Transverse colon (tissue), 4 donors: ENCODE measurements at regions not wholly inside any gene's neighbourhood (a gene's known extent, or its start where the extent isn't known, plus 50 kb on each side); places are given as distances from the start of the nearest gene placed in this dataset.

Experiments
- DNase-seq: peaks from one replicate; pipeline ENCODE4 v3.0.0-alpha.2; 2019
- H3K27ac ChIP-seq, 4 donors: fragments of 200-600 bp; sonication (generic); 2 replicates each; pipeline ENCODE4 v1.5.1; 2016 to 2018; ENCODE audit warnings: inconsistent platforms in 4 of 4
- H3K27me3 ChIP-seq: fragments of 200-600 bp; sonication (generic); 2 replicates; pipeline ENCODE4 v1.5.1; 2017; ENCODE audit warnings: inconsistent platforms
- H3K36me3 ChIP-seq, 4 donors: fragments of 200-600 bp; sonication (generic); 2 replicates each; pipeline ENCODE4 v1.5.1; 2017 to 2019; ENCODE audit warnings: inconsistent platforms in 4 of 4
- H3K4me1 ChIP-seq, 4 donors: fragments of 200-600 bp; sonication (generic); 2 replicates each; pipeline ENCODE4 v1.5.1; 2017 to 2020; ENCODE audit warnings: inconsistent platforms in 4 of 4
- H3K4me3 ChIP-seq, 4 donors: fragments of 200-600 bp; sonication (generic); 1 replicate in 1 of 4; 2 replicates in 3 of 4; pipeline versions ENCODE4 v1.5.1 to v1.6.1; 2017 to 2019; ENCODE audit warnings: inconsistent platforms in 4 of 4
- H3K9me3 ChIP-seq, 2 donors: fragments of 200-600 bp; sonication (generic); 2 replicates each; pipeline ENCODE4 v1.5.1; 2017 to 2019; ENCODE audit warnings: inconsistent platforms in 2 of 2
- EP300 ChIP-seq: sonication (generic); formaldehyde crosslinking; IDR thresholded peaks from one replicate; pipeline ENCODE4 v1.6.1; 2017; ENCODE audit warnings: antibody characterized with exemption, low read depth
- POLR2A ChIP-seq: fragments of 450-650 bp; IDR thresholded peaks from one replicate; pipeline ENCODE4 v1.6.1; 2016; ENCODE audit warnings: antibody characterized with exemption, mild to moderate bottlenecking, moderate library complexity
- POLR2AphosphoS5 ChIP-seq, 3 donors: sonication (generic); formaldehyde crosslinking; IDR thresholded peaks; one replicate each; pipeline ENCODE4 v1.6.1; 2016; ENCODE audit warnings: antibody characterized with exemption in 3 of 3
- WGBS, 2 donors: methylation state at CpG; one replicate each; pipeline ENCODE4 v1.1.5; 2018; ENCODE audit warnings: low coverage in 1 of 2; 5-methylcytosine and 5-hydroxymethylcytosine counted together
- in situ Hi-C, 4 donors: fragments of 200-750 bp; cut with MboI; loops; one replicate each; pipeline versions ENCODE4 v1.15.0 to v1.15.1; 2017; ENCODE audit warnings: low sequenced_read_pairs in 3 of 4, low pct_ligation_motif_present in 1 of 4, low pct_unique_long_range_greater_than_20kb in 1 of 4
- intact Hi-C: fragments of 100-400 bp; cut with DNase I; formaldehyde crosslinking; loops from one replicate; pipeline ENCODE4 v1.15.1; 2023; ENCODE audit warnings: low total_unique reads
- TF ChIP-seq, protein P1 (sequence below), 5 experiments: fragments of 200-600 bp in 3 of 5; fragments of 450-650 bp in 2 of 5; sonication (generic) in 3 of 5; IDR thresholded peaks; 1 replicate in 2 of 5; 2 replicates in 3 of 5; pipeline ENCODE4 v1.5.1; 2016 to 2017; ENCODE audit warnings: antibody characterized with exemption in 5 of 5, inconsistent platforms in 3 of 5, mild to moderate bottlenecking in 2 of 5, moderate library complexity in 1 of 5

DNA sequence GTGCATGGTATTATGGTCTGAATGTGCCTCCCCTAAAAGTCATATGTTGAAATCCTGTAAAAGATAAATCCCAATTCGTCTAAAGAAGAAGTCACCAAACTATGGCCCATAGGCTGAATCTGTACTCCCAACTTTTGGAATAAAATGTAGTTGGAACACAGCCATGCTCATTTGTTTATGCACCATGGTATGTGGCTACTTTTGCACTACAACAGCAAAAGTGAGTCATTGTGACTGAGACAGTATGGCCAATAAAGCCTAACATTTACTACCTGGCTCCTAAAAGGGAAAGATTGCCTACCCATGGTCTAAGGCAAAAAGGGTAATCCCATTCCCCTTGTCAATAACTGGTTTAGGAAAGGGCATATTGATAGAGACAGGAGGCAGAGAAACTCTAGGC lies 101.8 kb downstream of the LRIG3 start:
- no peak overlapping the region for H3K27ac ChIP-seq
- H3K4me1 ChIP-seq: peaks cover 0 to 4% (median 0%) of the 10 kb centered on the region in 4 donors
- 71 to 90% methylated on average over 1 of the region's 1 CpG for WGBS, 2 donors
- TF ChIP-seq POLR2A (no peak), POLR2AphosphoS5 (IDR thresholded peaks at IDR 0.05) (no peak), EP300 (no peak)
- TF ChIP-seq, protein P1, sequence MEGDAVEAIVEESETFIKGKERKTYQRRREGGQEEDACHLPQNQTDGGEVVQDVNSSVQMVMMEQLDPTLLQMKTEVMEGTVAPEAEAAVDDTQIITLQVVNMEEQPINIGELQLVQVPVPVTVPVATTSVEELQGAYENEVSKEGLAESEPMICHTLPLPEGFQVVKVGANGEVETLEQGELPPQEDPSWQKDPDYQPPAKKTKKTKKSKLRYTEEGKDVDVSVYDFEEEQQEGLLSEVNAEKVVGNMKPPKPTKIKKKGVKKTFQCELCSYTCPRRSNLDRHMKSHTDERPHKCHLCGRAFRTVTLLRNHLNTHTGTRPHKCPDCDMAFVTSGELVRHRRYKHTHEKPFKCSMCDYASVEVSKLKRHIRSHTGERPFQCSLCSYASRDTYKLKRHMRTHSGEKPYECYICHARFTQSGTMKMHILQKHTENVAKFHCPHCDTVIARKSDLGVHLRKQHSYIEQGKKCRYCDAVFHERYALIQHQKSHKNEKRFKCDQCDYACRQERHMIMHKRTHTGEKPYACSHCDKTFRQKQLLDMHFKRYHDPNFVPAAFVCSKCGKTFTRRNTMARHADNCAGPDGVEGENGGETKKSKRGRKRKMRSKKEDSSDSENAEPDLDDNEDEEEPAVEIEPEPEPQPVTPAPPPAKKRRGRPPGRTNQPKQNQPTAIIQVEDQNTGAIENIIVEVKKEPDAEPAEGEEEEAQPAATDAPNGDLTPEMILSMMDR (IDR thresholded peaks at IDR 0.05): no peak
- H3K36me3 ChIP-seq: no peaks in the 10 kb centered on the region
- in situ Hi-C loops: no loop called here
- DNase-seq: no peak
- no peak overlapping the region for H3K4me3 ChIP-seq
- no peaks in the 10 kb centered on the region for H3K9me3 ChIP-seq
- intact Hi-C loops: no loop called here
- H3K27me3 ChIP-seq: no peaks in the 10 kb centered on the region

DNA sequence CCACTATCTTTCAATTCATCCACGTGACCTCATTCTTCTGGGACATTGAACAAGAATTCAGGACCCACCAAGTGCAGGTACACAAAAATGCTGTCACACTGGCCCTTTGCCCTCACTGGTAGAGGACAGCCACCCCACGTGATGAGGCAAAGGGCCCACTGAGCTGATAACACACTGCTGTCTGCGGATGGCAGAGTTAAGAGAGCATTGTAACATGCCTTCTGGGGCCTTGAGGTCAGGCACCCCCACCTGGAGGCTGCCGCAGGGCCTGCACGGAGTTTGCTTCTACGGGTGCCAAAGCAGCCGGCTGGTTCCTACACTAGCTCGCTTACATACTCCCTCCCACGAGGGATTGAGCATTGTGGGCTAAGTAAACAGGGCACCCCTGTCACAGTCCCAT lies 101.0 kb downstream of the LRIG3 start:
- WGBS, 2 donors: 73 to 87% methylated on average over 3 to 9 of the region's 9 CpGs
- intact Hi-C loops: no loop called here
- in situ Hi-C loops: no loop called here

DNA sequence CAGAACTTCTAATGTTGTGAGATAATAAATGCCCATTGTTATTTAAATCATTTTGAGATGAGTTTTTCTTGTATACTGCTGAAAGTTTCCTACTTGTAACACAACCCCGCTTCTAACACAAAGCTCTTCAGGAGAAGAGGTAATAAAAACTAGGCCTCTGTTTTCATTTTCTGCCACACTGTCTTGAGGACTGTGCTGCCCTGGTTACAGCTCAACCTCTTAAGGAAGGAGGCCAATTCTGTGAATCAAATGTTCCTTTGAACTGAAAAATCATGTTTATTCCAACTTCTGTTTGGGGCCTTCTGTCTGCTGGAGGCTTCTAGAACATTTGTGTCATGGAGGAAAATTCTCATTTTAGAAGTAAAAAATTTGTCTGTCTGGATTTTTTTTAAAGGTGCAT lies 100.3 kb downstream of the LRIG3 start:
- WGBS, 2 donors: 74 to 89% methylated on average over 1 of the region's 1 CpG
- Histone ChIP-seq H3K4me3 (no peak overlapping the region), H3K27me3 (no peaks in the 10 kb centered on the region), H3K4me1 (peaks cover 0 to 4% (median 0%) of the 10 kb centered on the region in 4 donors), H3K9me3 (no peaks in the 10 kb centered on the region), H3K27ac (peak overlapping the region in 2 of 4 donors; percentile 9 to 14), H3K36me3 (no peaks in the 10 kb centered on the region)
- DNase-seq: no peak
- TF ChIP-seq POLR2A (no peak), EP300 (no peak), POLR2AphosphoS5 (IDR thresholded peaks at IDR 0.05) (no peak)
- TF ChIP-seq, protein P1 (IDR thresholded peaks at IDR 0.05): no peak
- intact Hi-C loops: no loop called here
- in situ Hi-C loops: no loop called here

More for the DNA sequence above, 101.0 kb downstream of the LRIG3 start:
- Histone ChIP-seq H3K27ac (peak overlapping the region in 1 of 4 donors; percentile 9), H3K4me1 (peaks cover 0 to 4% (median 0%) of the 10 kb centered on the region in 4 donors), H3K27me3 (no peaks in the 10 kb centered on the region), H3K4me3 (no peak overlapping the region), H3K9me3 (no peaks in the 10 kb centered on the region), H3K36me3 (no peaks in the 10 kb centered on the region)
- no peak for DNase-seq
- TF ChIP-seq, protein P1 (IDR thresholded peaks at IDR 0.05): no peak
- TF ChIP-seq POLR2AphosphoS5 (IDR thresholded peaks at IDR 0.05) (no peak), EP300 (no peak), POLR2A (no peak)
